D721Med (cell line): ENCODE measurements at regions not wholly inside any gene's neighbourhood (a gene's known extent, or its start where the extent isn't known, plus 50 kb on each side); places are given as distances from the start of the nearest gene placed in this dataset.
"Not testable (repeated sequence)": the region's sequence is repeated elsewhere in the genome, so short reads cannot be mapped to it uniquely, and the experiment has no call there.

Experiments
- DNase-seq: peaks from one replicate; pipeline ENCODE4 v3.0.0; 2011; ENCODE audit warnings: low spot score; ENCODE audit not compliant: insufficient read length
- FAIRE-seq: peaks from 2 replicates; lab custom pipeline; 2011; peaks lifted over from hg19 to GRCh38; lab: Jason Lieb, UNC
- CTCF ChIP-seq: IDR thresholded peaks from 2 replicates; pipeline ENCODE4 v1.5.1; 2012; ENCODE audit warnings: mild to moderate bottlenecking, control low read depth; ENCODE audit not compliant: insufficient read depth; ENCODE audit errors: missing control alignments

DNA sequence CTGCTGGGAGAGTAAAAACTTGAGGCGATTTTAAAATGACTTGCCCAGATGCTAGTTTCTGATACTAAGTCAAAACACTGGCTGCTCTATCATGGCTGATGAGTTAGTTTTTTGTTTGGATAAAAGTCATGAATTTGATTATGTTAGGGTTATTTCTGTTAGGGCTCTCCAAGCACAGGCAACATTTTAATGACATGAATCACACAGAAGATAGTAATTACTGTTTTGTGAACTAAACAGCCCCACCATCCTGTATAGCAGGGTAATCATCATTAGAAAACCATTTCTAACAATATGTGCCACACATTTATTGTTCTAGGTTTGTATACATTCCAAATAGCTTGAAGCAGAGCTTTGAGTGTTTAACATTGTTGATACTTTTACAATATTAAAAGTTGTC lies 750.3 kb downstream of the ANKRD7 start:
- no peak for FAIRE-seq
- DNase-seq = no peak
- TF ChIP-seq CTCF = no peak

GRCh38 chr7:118995350-118995749 lies 770.8 kb downstream of the ANKRD7 start:
- no peak for TF ChIP-seq CTCF
- DNase-seq (no peak), FAIRE-seq (no peak)

- no peak for DNase-seq
- no peak for TF ChIP-seq CTCF
- no peak for FAIRE-seq
Measured at GRCh38 chr7:119007236-119007635, 782.7 kb downstream of the ANKRD7 start.

DNA sequence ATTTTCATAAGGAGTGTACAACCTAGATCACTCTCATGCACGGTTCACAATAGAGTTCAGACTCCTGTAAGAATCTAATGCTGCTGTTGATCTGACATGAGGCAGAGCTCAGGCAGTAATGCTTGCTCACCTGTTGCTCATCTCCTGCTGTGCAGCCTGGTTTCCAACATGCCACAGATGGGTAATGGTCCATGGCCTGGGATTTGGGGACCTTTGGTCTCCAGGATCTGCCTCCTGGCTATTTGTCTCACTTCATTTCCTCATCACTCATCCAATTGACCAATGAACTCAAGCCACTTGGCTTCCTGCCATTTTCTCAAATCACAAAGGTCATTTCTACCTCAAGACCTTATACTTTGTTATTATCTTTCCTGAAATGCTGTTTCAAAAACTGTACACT lies 786.1 kb downstream of the ANKRD7 start:
- DNase-seq (no peak), FAIRE-seq (no peak)
- TF ChIP-seq CTCF = no peak

GRCh38 chr7:119026391-119026790 lies 801.9 kb downstream of the ANKRD7 start:
- DNase-seq (no peak), FAIRE-seq (no peak)
- TF ChIP-seq CTCF = no peak

- DNase-seq = no peak
- no peak for FAIRE-seq
- TF ChIP-seq CTCF = no peak
Measured at GRCh38 chr7:119028736-119029135, 804.2 kb downstream of the ANKRD7 start.

DNA sequence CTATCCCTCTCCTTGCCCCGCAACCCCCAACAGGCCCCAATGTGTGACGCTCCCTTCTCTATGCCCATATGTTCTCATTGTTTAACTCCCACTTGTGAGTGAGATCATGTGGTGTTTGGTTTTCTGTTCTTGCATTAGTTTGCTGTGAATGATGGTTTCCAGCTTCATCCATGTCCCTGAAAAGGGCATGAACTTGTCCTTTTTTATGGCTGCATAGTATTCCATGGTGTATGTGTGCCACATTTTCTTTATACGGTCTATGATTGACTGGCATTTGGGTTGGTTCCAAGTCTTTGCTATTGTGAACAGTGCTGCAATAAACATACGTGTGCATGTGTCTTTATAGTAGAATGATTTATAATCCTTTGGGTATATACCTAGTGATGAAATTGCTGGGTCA lies 807.6 kb downstream of the ANKRD7 start:
- FAIRE-seq, DNase-seq: not testable (repeated sequence)

- TF ChIP-seq CTCF = no peak
Measured at GRCh38 chr7:119033641-119034040, 809.1 kb downstream of the ANKRD7 start.

More at GRCh38 chr7:119033641-119034040, 809.1 kb downstream of the ANKRD7 start:
- FAIRE-seq = no peak
- DNase-seq = no peak
